Stomach (tissue), 4 donors: ENCODE measurements at regions not wholly inside any gene's neighbourhood (a gene's known extent, or its start where the extent isn't known, plus 50 kb on each side); places are given as distances from the start of the nearest gene placed in this dataset.

Experiments
- CTCF ChIP-seq, 7 experiments: fragments of 450-650 bp in 4 of 7; fragments of 200-600 bp in 3 of 7; sonication (generic) in 3 of 7; IDR thresholded peaks; one replicate each; pipeline ENCODE4 v1.5.1; 2016 to 2019; ENCODE audit warnings: antibody characterized with exemption in 7 of 7, control low read depth in 2 of 7, mild to moderate bottlenecking in 1 of 7
- POLR2AphosphoS5 ChIP-seq, 3 donors: sonication (generic); formaldehyde crosslinking; IDR thresholded peaks; one replicate each; pipeline ENCODE4 v1.6.1; 2016; ENCODE audit warnings: antibody characterized with exemption in 3 of 3

GRCh38 chr5:74118071-74118470 is 492.1 kb downstream of the ARHGEF28 start:
- TF ChIP-seq CTCF (IDR thresholded peaks at IDR 0.05), result no peak
- TF ChIP-seq POLR2AphosphoS5 (IDR thresholded peaks at IDR 0.05), result no peak
